Liver (tissue), 3 donors: ENCODE measurements at regions not wholly inside any gene's neighbourhood (a gene's known extent, or its start where the extent isn't known, plus 50 kb on each side); places are given as distances from the start of the nearest gene placed in this dataset.

ENCODE experiments used
- CTCF ChIP-seq: fragments of 150-350 bp; IDR thresholded peaks from 2 replicates; pipeline ENCODE4 v1.5.1; 2017; ENCODE audit warnings: improper control_type of control experiment, low read depth, low read length; ENCODE audit not compliant: missing input control
- MAX ChIP-seq: IDR thresholded peaks from 2 replicates; pipeline ENCODE4 v1.6.1; 2016; ENCODE audit warnings: antibody characterized with exemption
- RAD21 ChIP-seq, 2 donors: IDR thresholded peaks; 2 replicates each; pipeline ENCODE4 v1.6.1; 2016; ENCODE audit warnings: antibody characterized with exemption in 2 of 2, mild to moderate bottlenecking in 2 of 2
- REST ChIP-seq: IDR thresholded peaks from 2 replicates; pipeline ENCODE4 v1.6.1; 2016; ENCODE audit warnings: antibody characterized with exemption, mild to moderate bottlenecking
- SP1 ChIP-seq: IDR thresholded peaks from 2 replicates; pipeline ENCODE4 v1.6.1; 2018; ENCODE audit warnings: antibody characterized with exemption, mild to moderate bottlenecking
- YY1 ChIP-seq: IDR thresholded peaks from 2 replicates; pipeline ENCODE4 v1.6.1; 2016; ENCODE audit warnings: antibody characterized with exemption, mild to moderate bottlenecking
- donor health status: healthy.
- donor health status: healthy.

GRCh38 chr20:50312002-50312681, 121.5 kb downstream of the CEBPB start:
- TF ChIP-seq REST = no peak
- TF ChIP-seq YY1 = no peak
- TF ChIP-seq CTCF = no peak
- TF ChIP-seq SP1 = no peak
- no peak for TF ChIP-seq MAX
- no peak for TF ChIP-seq RAD21 (IDR thresholded peaks at IDR 0.05)
